Retina (tissue), 1 donor: ENCODE measurements at regions not wholly inside any gene's neighbourhood (a gene's known extent, or its start where the extent isn't known, plus 50 kb on each side); places are given as distances from the start of the nearest gene placed in this dataset.

ENCODE experiments used
- DNase-seq: peaks from one replicate; pipeline ENCODE4 v3.0.0-alpha.2; 2016

DNA sequence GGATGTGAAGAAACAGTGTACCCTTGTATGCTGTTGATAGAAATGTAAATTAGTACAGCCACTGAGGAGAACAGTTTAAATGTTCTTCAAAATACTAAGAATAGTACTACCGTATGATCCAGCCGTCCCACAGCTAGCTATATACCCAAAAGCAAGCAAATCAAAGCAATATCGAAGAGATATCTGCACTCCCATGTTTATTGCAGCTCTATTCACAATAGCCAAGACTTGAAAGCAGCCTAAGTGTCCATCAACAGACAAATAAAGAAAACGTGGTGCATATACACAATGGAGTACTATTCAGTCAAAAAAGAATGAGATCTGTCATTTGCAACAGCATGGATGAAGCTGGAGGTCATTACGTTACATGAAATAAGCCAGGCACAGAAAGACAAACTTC is 88.5 kb upstream of the SLC38A4 start:
- DNase-seq = no peak

DNA sequence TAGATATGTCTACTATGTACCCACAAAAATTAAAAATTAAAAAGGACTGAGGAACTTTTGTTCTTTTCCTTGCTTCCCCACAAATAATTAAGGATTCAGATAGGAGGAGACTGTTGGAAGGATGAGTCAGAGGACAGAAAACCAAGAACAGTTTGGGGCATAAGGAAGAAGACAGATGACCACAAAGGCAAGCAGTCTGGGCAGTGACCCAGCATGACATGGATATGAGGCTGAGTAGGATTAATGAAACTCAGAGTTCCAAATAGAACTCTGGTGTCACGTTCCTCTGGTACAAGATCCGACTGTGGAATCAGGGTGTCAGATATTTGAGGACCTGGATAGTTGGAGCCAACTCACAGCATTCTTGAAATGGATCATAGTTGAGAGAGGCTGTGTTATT is 89.3 kb upstream of the SLC38A4 start:
- DNase-seq = no peak

DNA sequence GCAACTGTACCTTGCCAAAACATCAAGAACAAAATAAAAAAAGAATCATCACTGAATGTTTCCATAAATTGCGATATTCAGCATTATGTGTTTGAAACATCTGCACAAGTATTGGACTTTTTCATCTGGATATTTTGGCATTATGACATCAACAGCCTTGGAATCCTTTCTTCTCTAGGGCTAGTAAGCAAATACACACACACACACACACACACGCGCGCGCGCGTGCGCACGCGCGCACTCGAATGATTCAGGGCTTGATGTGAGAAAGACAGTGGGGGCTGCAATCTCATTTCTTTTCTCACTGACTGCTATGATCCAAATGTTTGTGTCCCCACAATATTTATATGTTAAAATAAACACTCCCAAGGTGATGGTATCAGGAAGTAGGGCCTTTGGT is 90.0 kb upstream of the SLC38A4 start:
- DNase-seq = peak; percentile 41

DNA sequence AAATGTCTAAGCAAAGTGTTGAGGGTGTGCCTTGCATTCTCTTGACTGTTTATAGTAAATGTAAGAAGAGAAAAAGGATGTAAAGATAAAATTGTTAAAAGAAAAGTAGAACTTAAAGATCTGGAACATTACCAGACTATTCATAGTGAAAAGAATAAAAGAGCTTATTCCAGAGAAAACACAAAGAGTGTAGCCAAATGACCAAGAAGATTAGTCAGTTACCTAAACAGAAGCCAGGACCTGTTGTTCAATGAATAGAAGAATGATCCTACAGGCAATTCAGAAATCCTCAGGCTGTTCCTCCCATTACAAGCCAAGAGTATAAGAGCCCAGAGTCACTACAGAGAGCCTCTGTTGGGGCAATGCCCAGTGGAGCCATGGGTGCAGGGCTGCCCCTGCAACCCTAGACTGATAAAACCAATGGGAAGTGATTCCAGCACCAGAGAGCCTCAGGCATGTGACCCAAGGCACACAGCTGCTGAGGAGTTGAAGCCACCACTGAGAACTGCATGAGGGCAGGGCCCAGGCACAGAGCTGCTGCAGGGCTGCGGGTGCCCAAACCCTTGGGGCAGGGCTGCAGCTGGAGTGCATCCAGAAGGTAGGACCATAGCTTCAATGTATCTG is 91.1 kb upstream of the SLC38A4 start:
- no peak for DNase-seq

DNA sequence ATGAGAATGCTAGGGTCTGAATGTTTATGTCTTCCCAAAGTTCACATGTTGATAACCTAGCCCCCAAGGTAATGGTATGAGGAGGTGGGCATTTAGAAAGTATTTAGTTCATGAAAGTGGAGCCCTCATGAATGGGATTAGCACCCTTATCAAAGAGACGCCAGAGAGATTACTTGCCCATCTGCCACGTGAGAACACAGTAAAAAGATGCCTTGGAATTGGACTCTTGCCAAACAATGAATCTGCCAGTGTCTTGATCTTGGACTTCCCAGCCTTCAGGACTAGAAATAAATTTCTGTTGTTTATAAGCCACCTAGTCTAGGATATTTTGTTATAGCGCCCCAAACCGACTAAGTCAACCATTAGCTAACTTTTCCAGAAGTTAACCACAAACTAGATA is 92.0 kb upstream of the SLC38A4 start:
- no peak for DNase-seq

DNA sequence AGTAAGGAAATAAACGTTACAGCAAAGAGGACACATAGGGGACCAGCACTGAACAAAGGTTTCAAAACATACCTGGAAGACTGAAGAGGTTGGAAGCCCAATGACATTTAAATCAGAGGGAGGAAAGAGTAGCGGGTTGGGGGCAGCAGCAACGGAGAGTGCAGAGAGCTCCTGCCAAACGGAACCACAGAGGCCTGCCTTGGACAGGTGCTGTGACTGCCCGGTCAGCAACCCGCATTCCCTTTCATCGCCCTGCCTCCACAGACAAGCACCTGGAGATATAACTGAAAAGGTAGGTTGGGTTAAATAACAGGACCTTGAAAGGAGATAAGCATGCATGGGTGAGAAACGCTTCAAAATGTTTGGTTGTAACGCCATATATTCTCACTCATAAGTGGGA is 92.8 kb upstream of the SLC38A4 start:
- DNase-seq = no peak

DNA sequence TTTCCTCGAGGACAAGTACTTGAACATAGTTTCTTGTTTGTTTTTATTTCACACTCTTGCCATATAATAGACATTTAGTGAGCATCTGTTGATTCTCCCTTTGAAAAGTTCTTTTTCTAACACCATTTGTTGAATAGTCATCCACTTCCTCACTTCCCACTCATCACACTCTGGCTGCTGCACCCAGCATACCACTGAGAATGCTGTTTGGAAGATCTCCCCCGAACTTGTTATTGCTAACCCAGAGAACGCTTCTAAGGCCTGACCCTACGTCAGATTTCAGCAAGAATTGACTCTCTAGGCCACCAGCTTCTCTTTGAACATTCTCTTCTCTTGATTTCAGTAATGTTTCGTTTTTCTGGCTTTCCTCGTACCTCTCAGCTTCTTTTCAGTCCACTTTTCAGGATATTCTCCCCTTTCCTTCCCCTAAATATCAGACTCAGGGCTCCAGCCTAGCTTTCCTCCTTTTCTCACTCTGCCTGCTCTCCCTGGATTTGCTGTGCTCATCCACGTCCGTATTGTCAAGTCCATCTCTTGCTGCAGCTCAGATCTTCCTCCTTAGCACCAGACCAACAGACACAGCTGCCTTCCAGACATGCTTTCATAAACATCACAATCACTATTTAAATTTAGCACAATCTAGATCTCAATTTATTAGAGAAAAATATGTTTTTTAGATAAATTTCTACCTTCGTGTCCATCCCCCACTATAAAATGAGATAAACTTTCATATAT is 94.0 kb upstream of the SLC38A4 start:
- DNase-seq = no peak

DNA sequence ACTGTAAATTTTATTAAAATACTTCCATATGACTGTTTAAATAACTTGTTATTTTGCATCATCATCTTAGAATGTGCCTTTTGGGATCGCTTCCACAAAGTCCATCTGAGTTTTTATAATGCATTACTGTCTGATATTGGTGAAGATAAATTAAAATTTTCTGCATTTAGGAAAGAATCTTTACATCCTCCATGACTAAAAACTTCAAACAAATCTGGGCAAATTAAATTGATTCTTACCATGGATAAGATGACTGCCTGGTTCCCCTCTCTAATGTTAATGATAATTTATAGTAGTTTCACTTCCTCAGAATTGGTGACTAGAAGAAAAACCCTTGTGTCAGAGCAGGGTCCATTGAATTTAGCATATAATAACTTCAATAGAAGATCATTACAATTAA is 94.7 kb upstream of the SLC38A4 start:
- DNase-seq = no peak

DNA sequence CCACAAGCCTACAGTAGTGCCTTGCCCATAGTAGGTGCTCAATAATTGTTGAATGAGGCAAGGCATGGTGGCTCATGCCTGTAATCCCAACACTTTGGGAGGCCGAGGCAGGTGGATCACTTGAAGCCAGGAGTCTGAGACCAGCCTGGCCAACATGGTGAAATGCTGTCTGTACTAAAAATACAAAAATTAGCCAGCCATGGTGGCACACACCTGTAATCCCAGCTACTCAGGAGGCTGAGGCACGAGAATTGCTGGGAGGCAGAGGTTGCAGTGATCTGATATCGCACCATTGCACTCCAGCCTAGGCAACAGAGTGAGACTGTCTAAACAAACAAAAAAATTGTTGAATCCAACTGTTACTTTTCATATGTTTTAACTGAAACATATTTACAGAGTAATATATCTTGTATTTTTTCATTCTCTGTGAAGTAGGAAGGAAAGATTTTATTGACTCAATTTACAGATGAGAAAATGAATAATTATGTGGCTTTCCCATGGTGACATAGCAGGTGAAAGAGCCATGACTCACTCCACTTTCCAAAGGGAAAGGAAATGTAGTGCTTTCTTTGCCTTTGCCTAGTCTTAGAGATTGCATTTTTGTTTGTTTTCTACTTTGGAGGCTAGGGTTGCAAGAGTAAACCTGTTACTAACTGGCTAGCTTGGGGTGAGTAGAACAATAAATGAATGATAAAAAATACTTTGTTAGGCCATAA is 95.4 kb upstream of the SLC38A4 start:
- DNase-seq = no peak

DNA sequence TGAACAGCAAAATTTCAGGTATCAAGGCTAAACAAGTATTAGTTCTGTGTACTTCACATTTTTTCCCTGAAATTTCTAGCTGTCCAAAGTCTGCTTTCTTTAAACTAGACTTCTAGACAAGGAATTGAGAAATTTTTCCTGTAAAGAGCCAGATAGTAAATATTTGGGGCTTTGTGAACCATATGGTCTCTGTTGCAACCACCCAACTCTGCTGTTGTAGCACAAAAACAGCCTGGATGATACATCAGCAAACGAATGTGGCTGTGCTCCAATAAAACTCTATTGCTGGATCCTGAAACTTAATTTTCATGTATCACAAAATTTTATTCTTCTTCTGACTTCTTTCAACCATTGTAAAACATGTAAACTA is 96.0 kb upstream of the SLC38A4 start:
- no peak for DNase-seq

DNA sequence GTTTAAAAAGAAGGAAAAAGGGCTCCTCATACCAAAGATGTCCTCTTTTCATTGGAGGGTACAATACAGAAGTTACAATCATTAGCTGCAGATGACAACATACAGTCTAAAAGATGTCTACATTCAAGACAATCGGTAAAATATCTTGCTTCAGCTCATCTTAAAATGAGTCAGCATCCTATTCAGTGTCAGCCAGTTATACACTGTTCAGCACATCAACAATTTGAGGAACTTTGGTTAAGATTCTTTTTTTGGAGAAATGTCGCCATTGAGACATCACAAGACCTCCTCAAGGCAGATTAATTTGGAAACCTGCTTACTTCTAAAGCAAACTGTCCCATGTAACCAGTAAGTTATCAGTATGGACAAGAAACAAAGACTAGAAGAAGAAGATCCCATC is 100.7 kb upstream of the SLC38A4 start:
- no peak for DNase-seq

DNA sequence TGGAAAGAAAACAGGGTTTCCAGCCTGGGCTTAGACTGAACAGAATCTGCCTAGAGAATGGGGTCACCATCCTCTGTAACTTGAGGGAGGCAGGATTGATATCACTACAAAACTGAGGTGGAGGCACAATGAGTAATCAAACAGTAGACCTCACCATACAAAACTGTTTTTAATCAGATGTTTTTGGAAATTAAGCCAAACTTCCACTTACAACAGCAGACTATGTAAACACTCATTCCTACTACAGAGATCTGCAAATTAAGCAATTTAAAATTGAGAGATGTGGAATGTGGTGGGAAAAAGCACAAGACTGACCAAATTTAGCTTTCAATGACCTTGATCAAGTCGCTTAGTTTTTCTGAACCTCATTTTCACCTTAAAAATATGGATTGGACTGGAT is 104.3 kb upstream of the SLC38A4 start:
- no peak for DNase-seq

DNA sequence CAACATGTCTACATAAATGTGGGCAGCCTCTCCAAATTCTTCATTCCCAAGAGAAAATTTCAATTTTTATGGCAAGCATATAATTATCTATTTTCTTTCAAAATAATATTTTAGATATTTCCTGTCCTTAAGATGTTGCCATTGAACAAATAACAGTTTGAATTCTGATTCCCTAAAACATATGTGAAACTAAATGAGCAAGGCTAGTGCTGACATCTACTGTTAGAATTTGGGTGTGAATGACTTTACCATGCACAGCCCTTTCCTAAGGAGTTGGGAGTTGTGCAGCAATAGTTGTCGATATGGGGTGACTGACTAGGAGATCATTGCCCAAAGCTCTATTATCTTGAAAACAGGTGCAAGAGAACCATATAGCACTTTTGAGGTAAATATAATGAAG is 108.2 kb upstream of the SLC38A4 start:
- DNase-seq = no peak

DNA sequence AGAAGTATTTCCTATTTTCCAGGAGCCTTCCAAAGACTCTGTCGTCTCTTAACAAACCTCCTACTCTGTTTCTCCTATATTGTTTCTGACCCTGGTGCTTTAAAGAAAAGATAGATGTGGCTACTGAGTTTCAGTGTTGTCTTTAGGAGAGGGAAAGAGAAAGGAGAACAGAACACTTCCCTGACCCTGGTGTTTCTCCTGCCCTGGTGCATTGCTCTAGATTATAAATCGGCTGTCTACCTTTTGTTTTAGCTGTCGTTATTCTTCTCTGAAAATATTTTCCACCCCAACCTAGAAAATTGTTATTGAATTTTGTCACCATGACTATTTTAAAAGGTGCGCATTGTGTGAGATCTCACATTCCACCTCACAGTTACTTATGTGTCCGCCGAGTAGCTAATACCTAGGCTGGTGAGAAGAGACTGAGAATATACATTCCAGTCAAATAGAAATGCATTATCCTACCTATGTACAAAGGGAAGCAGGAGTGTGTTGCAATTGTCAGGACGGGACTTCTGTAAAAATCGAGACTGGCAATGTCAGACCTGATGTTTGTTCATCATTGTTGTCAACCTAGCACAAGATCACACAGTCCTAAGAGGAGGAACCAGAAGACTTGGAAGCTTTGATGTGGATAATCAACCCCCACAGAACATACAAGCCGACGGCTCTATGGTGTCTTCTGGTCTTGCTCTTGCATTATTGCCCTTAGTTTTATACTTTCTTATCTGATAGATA is 108.7 kb upstream of the SLC38A4 start:
- DNase-seq = no peak

DNA sequence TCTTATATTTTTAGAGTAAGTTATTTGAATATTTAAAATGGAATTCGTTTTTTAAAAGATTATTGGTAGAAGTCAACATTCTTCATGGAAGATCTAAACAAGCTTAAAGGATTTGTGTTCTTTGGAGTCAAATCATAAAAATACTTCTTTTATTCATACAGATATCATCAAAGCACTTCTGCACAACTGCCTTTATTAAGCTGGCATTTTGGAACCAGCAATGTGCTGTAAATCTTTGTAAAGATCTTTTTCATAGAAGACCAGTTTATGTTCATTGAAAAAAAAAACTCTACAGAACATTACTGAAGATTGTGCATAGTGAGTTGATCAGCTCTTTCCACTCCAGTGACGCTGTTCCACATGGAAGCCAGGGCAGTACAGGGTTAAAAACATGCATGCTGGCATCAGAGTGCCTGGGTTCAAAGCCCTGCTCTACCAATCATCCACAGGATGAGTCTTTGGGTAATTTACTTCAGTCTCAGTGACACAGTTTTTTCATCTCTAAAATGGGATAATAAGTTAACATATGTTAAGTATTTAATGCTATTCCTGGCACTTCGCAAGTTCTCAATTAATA is 109.6 kb upstream of the SLC38A4 start:
- no peak for DNase-seq

DNA sequence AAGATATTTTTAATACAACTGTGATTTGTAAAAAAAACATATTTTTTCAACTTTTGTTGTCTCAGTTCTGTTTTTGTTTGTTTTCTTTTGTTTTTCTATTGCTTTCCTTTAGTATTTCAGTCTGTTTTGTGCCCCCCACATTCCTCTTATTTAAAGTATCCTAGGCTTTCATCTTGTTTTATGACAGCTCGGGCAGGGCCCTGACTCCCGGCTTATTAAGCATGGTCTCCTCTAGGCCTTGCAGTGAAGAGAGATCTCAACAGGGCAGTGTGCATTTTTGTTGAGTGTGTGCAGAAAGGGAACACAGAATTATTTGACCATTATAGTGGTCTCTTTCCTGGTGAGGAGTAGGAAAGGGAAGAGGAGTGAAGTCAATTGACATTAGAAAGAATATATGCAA is 110.2 kb upstream of the SLC38A4 start:
- no peak for DNase-seq

DNA sequence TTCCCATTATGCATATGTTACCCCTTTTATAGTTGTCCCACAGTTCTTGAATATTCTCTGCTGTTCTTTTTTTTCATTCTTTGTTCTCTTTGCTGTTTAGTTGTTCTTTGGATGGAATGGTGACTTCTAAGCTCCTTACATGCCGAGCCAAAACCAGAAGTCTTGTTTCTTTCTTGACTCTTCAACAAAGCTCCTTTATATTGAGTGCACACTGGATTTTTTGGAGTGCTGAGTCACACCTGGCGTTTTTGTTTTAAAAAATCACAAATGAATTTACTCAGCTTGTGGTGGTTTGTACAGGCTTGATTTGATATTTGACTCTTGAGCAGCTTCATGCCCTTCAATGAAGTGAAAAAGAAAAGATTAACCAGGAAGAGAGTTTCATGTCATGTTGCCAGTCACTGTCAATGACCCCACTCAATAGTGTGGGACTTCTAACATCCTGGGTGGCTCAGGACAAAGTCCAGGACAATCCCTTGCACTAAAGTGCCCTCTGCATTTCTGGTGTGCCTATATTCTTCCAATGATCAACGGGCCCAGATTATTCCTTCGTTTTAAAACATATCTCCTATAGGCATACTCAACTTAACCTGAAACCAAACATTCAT is 112.4 kb upstream of the SLC38A4 start:
- DNase-seq = no peak

DNA sequence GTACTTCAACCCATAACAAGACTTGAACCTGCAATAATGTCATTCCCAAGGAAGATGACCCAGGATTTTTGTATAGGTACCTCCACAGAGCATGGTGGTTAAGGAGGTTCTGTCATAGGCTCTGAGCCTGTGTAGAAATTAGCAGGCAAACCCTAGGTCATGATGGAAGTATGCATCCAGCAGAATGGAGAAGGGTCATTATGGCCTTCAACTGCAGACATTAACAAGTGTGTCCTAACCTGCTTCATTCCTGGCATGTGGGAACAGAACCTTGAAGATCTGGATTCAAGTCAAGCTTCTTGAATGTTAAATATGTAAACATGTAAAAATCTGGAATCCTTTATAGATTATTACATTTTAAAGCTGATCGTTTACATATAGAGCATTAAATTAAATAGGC is 116.2 kb upstream of the SLC38A4 start:
- no peak for DNase-seq

DNA sequence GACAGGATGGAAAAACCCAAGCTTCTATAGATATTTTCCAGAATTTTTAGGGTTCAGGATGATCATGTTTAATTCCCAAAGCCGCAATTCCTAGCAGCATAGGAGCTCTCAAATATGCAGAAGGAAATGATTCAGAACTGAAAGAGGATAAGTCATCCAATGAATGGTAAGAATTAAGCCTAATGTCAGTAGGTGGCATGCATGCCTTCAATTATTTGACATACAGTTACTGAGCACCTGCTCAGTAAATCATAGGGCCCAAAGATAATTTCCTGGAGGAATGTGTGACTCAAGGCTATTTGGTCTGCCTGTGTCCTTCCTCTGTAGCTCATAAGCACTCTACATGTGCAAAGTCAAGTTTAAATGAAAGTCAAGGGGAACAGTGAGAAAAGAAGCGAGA is 116.8 kb upstream of the SLC38A4 start:
- DNase-seq = no peak

DNA sequence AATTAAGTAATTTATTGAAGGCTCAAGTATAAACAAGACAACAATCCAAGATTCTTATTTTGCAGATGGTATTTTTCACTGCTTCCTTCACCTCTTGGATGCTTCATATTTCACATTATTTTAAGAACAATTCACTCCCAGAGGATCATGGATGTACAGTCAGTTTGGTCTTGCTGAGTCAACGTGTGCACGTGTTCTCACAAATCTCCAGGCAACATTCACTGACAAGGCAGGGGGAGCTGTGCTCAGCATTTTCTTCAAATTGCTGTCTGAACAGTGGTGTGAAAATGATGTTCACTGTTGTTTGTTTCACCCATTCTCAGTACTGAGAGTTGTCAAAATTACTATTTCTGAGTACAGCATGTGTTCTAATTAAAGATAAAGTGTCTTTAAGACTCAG is 118.3 kb upstream of the SLC38A4 start:
- no peak for DNase-seq

DNA sequence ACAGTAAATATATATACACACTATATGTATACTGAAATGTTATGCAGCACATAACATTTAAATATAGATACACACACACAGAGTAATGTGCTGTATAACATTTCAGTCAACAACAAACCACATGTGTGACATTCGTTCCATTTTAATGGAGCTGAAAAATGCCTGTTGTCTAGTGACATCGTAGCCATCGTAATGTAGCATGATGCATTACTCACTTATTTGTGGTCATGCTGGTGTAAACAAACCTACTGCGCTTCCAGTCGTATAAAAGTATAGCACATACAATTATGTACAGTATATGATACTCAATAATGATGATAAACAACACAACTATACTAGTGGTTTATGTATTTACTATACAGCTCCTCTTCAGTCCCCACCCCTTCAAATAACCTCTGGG is 119.0 kb upstream of the SLC38A4 start:
- DNase-seq = no peak

DNA sequence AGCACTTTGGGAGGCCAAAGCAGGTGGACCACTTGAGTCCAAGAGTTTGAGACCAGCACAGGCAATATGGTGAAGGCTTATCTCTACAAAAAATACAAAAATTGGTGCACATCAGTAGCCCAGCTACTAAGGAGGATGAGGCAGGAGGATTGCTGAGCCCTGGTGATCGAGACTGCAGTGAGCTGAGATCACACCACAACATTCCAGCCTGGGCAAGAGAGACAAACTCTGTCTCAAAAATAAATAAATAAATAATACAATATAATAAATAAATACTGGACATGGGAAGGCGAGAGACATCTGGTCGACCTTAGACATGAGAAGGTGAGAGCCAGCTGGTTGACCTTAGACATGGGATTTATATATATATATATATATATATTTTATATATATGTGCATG is 119.8 kb upstream of the SLC38A4 start:
- DNase-seq = no peak

DNA sequence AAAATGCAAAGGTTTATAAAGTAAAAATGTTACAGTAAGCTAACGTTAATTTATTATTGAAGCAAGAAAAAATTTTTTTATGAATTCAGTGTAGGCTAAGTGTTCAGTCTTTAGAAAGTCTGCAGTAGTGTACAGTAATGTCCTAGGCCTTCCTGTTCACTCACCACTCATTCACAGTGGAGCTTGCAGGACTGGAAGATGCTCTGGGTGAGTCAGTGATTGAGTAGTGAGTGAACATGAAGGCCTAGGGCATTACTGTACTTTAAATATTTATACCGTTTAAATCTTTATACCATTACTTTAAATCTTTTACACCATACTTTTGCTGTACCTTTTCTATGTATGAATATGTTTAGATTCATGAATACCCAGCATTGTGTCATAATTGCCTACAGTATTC is 120.3 kb upstream of the SLC38A4 start:
- DNase-seq = no peak
